ENCODE measurements at regions not wholly inside any gene's neighbourhood (a gene's known extent, or its start where the extent isn't known, plus 50 kb on each side); places are given as distances from the start of the nearest gene placed in this dataset.

DNA sequence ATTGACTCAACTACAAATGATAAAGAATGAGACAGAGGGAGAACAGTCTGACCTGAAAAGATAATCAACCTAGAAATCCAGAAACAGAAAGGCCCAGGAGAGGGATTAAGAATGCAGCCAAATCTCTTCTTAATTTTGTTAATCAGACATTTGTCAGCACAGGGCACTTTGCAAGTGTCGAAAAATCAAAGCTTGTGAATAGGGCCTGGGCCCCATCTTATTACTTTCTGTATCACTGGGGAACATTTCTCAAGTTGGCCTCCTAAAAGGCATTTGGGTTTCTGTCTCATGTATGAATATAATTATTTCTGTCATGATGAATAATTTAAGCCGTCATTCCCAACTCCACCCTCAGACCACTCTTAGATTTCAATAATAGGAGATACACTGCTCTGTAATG, 308.4 kb upstream of the PRKCQ start:
- TF ChIP-seq, protein P1, sequence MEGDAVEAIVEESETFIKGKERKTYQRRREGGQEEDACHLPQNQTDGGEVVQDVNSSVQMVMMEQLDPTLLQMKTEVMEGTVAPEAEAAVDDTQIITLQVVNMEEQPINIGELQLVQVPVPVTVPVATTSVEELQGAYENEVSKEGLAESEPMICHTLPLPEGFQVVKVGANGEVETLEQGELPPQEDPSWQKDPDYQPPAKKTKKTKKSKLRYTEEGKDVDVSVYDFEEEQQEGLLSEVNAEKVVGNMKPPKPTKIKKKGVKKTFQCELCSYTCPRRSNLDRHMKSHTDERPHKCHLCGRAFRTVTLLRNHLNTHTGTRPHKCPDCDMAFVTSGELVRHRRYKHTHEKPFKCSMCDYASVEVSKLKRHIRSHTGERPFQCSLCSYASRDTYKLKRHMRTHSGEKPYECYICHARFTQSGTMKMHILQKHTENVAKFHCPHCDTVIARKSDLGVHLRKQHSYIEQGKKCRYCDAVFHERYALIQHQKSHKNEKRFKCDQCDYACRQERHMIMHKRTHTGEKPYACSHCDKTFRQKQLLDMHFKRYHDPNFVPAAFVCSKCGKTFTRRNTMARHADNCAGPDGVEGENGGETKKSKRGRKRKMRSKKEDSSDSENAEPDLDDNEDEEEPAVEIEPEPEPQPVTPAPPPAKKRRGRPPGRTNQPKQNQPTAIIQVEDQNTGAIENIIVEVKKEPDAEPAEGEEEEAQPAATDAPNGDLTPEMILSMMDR (IDR thresholded peaks at IDR 0.05) = no peak
- no peak for TF ChIP-seq ZFX (IDR thresholded peaks at IDR 0.05; ENCODE audit: borderline replicate concordance)
